ENCODE measurements at regions not wholly inside any gene's neighbourhood (a gene's known extent, or its start where the extent isn't known, plus 50 kb on each side); places are given as distances from the start of the nearest gene placed in this dataset.
A peak's percentile ranks its signal among the peaks of the same experiment; 100 is the strongest.

DNA sequence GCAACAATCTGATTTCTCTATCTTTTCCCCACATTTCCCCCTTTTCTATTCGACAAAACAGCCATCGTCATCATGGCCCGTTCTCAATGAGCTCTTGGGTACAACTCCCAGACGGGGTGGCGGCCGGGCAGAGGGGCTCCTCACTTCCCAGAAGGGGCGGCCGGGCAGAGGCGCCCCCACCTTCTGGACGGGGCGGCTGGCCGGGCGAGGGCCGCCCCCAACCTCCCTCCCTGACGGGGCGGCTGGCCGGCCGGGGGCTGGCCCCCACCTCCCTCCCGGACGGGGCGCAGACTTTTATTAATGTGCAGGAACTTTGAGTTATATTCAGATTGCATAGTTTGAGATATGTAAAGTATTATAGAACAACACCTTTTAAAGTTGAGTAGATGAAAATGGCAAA lies 64.4 kb upstream of the HPGD start:
- no peaks in the 10 kb centered on the region for H3K27me3 ChIP-seq (ENCODE audit: control insufficient read depth, insufficient read depth, low read length)
- H3K4me2 ChIP-seq (ENCODE audit: low read length), result no peak overlapping the region
- H3K36me3 ChIP-seq (ENCODE audit: insufficient read depth, low read length), result no peaks in the 10 kb centered on the region
- no peak overlapping the region for H3K4me3 ChIP-seq (ENCODE audit: low read length)
- no peak overlapping the region for H3K9ac ChIP-seq (ENCODE audit: low read depth, low read length)
- peaks cover under 1% of the 10 kb centered on the region for H3K4me1 ChIP-seq (ENCODE audit: control insufficient read depth, insufficient read depth, low read length)
- no peaks in the 10 kb centered on the region for H3K9me3 ChIP-seq (replicated peaks; ENCODE audit: low read length)

GRCh38 chr4:174583056-174583455 lies 60.8 kb upstream of the HPGD start:
- Histone ChIP-seq H3K4me1 (ENCODE audit: control insufficient read depth, insufficient read depth, low read length) (peaks cover 26% of the 10 kb centered on the region), H3K9me3 (replicated peaks; ENCODE audit: low read length) (no peaks in the 10 kb centered on the region), H3K36me3 (ENCODE audit: insufficient read depth, low read length) (no peaks in the 10 kb centered on the region), H3K9ac (ENCODE audit: low read depth, low read length) (no peak overlapping the region), H3K4me2 (ENCODE audit: low read length) (no peak overlapping the region), H3K4me3 (ENCODE audit: low read length) (no peak overlapping the region), H3K27me3 (ENCODE audit: control insufficient read depth, insufficient read depth, low read length) (no peaks in the 10 kb centered on the region)

DNA sequence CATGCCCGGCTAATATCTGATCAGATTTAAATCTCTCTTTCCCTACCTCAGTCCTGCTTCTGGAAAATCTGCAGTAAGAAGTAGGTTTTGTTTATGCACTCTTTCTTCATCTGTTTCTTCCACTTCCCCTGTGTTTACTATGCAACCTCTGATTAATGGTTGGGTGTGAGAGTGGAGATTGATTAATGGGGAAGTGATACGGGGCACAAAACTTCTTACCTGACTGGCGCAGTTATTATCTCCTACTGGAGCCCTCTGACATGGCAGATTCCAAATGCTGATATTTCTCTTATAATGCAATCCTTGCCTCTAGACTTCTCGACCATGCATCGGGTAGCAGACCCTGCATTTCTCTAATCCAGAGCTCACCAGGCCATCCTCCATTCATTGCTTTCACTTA lies 60.2 kb upstream of the HPGD start:
- Histone ChIP-seq H3K27me3 (ENCODE audit: control insufficient read depth, insufficient read depth, low read length) (no peaks in the 10 kb centered on the region), H3K9me3 (replicated peaks; ENCODE audit: low read length) (no peaks in the 10 kb centered on the region), H3K4me2 (ENCODE audit: low read length) (no peak overlapping the region), H3K9ac (ENCODE audit: low read depth, low read length) (no peak overlapping the region), H3K4me3 (ENCODE audit: low read length) (no peak overlapping the region), H3K4me1 (ENCODE audit: control insufficient read depth, insufficient read depth, low read length) (peaks cover 32% of the 10 kb centered on the region), H3K36me3 (ENCODE audit: insufficient read depth, low read length) (no peaks in the 10 kb centered on the region)

- H3K4me3 ChIP-seq (ENCODE audit: low read length), result no peak overlapping the region
- no peaks in the 10 kb centered on the region for H3K9me3 ChIP-seq (replicated peaks; ENCODE audit: low read length)
- peaks cover 32% of the 10 kb centered on the region for H3K4me1 ChIP-seq (ENCODE audit: control insufficient read depth, insufficient read depth, low read length)
- no peak overlapping the region for H3K4me2 ChIP-seq (ENCODE audit: low read length)
- no peak overlapping the region for H3K9ac ChIP-seq (ENCODE audit: low read depth, low read length)
- no peaks in the 10 kb centered on the region for H3K36me3 ChIP-seq (ENCODE audit: insufficient read depth, low read length)
- no peaks in the 10 kb centered on the region for H3K27me3 ChIP-seq (ENCODE audit: control insufficient read depth, insufficient read depth, low read length)
These were observed 59.6 kb upstream of the HPGD start for GRCh38 chr4:174581901-174582300.

GRCh38 chr4:174580597-174580996 lies 58.3 kb upstream of the HPGD start:
- H3K4me2 ChIP-seq (ENCODE audit: low read length), result no peak overlapping the region

GRCh38 chr4:174579421-174579820 lies 57.1 kb upstream of the HPGD start:
- Histone ChIP-seq H3K4me2 (ENCODE audit: low read length) (no peak overlapping the region), H3K9me3 (replicated peaks; ENCODE audit: low read length) (no peaks in the 10 kb centered on the region), H3K4me1 (ENCODE audit: control insufficient read depth, insufficient read depth, low read length) (peaks cover 32% of the 10 kb centered on the region), H3K27me3 (ENCODE audit: control insufficient read depth, insufficient read depth, low read length) (no peaks in the 10 kb centered on the region), H3K4me3 (ENCODE audit: low read length) (no peak overlapping the region), H3K9ac (ENCODE audit: low read depth, low read length) (no peak overlapping the region), H3K36me3 (ENCODE audit: insufficient read depth, low read length) (no peaks in the 10 kb centered on the region)

More at GRCh38 chr4:174580597-174580996, 58.3 kb upstream of the HPGD start:
- no peaks in the 10 kb centered on the region for H3K9me3 ChIP-seq (replicated peaks; ENCODE audit: low read length)
- no peak overlapping the region for H3K9ac ChIP-seq (ENCODE audit: low read depth, low read length)
- H3K4me3 ChIP-seq (ENCODE audit: low read length), result no peak overlapping the region
- no peaks in the 10 kb centered on the region for H3K36me3 ChIP-seq (ENCODE audit: insufficient read depth, low read length)
- no peaks in the 10 kb centered on the region for H3K27me3 ChIP-seq (ENCODE audit: control insufficient read depth, insufficient read depth, low read length)
- H3K4me1 ChIP-seq (ENCODE audit: control insufficient read depth, insufficient read depth, low read length), result peaks cover 32% of the 10 kb centered on the region

DNA sequence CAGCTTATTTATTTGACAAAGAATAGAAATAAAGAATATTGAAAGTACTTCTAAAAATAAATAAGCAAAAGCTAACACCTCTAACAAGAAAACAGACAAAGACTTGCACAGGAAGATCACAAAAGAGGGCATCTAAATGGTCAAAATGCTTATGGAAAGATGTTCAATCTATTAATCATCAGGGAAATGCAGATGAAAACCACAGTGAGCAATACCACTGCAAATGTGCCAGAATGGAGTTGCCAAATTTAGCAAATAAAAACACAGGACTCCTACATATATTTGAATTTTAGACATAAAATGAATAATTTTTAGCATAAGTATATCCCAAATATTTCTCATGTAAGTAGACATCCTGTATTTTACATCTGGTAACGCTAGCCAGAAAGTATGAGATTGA lies 56.1 kb upstream of the HPGD start:
- Histone ChIP-seq H3K4me1 (ENCODE audit: control insufficient read depth, insufficient read depth, low read length) (peaks cover 32% of the 10 kb centered on the region), H3K27me3 (ENCODE audit: control insufficient read depth, insufficient read depth, low read length) (no peaks in the 10 kb centered on the region), H3K9me3 (replicated peaks; ENCODE audit: low read length) (no peaks in the 10 kb centered on the region), H3K4me2 (ENCODE audit: low read length) (peak overlapping the region; percentile 7), H3K36me3 (ENCODE audit: insufficient read depth, low read length) (no peaks in the 10 kb centered on the region), H3K9ac (ENCODE audit: low read depth, low read length) (no peak overlapping the region), H3K4me3 (ENCODE audit: low read length) (no peak overlapping the region)

GRCh38 chr4:174575436-174575835 lies 53.1 kb upstream of the HPGD start:
- no peak overlapping the region for H3K4me2 ChIP-seq (ENCODE audit: low read length)
- H3K4me3 ChIP-seq (ENCODE audit: low read length), result no peak overlapping the region
- H3K9me3 ChIP-seq (replicated peaks; ENCODE audit: low read length), result no peaks in the 10 kb centered on the region
- H3K4me1 ChIP-seq (ENCODE audit: control insufficient read depth, insufficient read depth, low read length), result peaks cover 26% of the 10 kb centered on the region
- H3K36me3 ChIP-seq (ENCODE audit: insufficient read depth, low read length), result no peaks in the 10 kb centered on the region
- no peaks in the 10 kb centered on the region for H3K27me3 ChIP-seq (ENCODE audit: control insufficient read depth, insufficient read depth, low read length)
- no peak overlapping the region for H3K9ac ChIP-seq (ENCODE audit: low read depth, low read length)
